GM18909 (cell line): ENCODE measurements at regions not wholly inside any gene's neighbourhood (a gene's known extent, or its start where the extent isn't known, plus 50 kb on each side); places are given as distances from the start of the nearest gene placed in this dataset.

Experiments used
- ATAC-seq: cut with Tn5 transposase; IDR thresholded peaks from one replicate; pipeline ENCODE4 v1.9.1; 2021; ENCODE audit warnings: mild to moderate bottlenecking; ENCODE audit not compliant: unreplicated experiment, poor library complexity

- no peak for ATAC-seq
Observed at GRCh38 chr3:24033818-24034217, 88.7 kb downstream of the NR1D2 start.

- no peak for ATAC-seq
Observed at GRCh38 chr3:24034464-24034863, 89.4 kb downstream of the NR1D2 start.

GRCh38 chr3:24037971-24038370 lies 92.9 kb downstream of the NR1D2 start:
- no peak for ATAC-seq

GRCh38 chr3:24040311-24040710 lies 95.2 kb downstream of the NR1D2 start:
- no peak for ATAC-seq

- ATAC-seq, result no peak
Observed at GRCh38 chr3:24042174-24043059, 97.3 kb downstream of the NR1D2 start.

- ATAC-seq, result no peak
Observed at GRCh38 chr3:24043168-24043567, 98.1 kb downstream of the NR1D2 start.

GRCh38 chr3:24043985-24044384 lies 98.9 kb downstream of the NR1D2 start:
- ATAC-seq, result no peak

GRCh38 chr3:24046214-24046613 lies 101.1 kb downstream of the NR1D2 start:
- no peak for ATAC-seq

- ATAC-seq, result peak; percentile 39
Observed at GRCh38 chr3:24047513-24047912, 102.4 kb downstream of the NR1D2 start.

GRCh38 chr3:24048843-24049242 lies 103.8 kb downstream of the NR1D2 start:
- no peak for ATAC-seq

- no peak for ATAC-seq
Observed at GRCh38 chr3:24052446-24052845, 107.4 kb downstream of the NR1D2 start.

- ATAC-seq, result no peak
Observed at GRCh38 chr3:24058940-24059705, 114.0 kb downstream of the NR1D2 start.

GRCh38 chr3:24060055-24060454 lies 115.0 kb downstream of the NR1D2 start:
- no peak for ATAC-seq

GRCh38 chr3:24062916-24063315 lies 117.8 kb downstream of the NR1D2 start:
- no peak for ATAC-seq
